PC-9 (cell line): ENCODE measurements at regions not wholly inside any gene's neighbourhood (a gene's known extent, or its start where the extent isn't known, plus 50 kb on each side); places are given as distances from the start of the nearest gene placed in this dataset.
"Not testable (repeated sequence)": the region's sequence is repeated elsewhere in the genome, so short reads cannot be mapped to it uniquely, and the experiment has no call there.

Source experiments
- CTCF ChIP-seq: fragments of 200-600 bp; sonication (generic); conservative IDR thresholded peaks from 2 replicates; pipeline ENCODE4 v1.6.1; 2017; ENCODE audit warnings: mixed run types, antibody characterized with exemption, mild to moderate bottlenecking, moderate library complexity
- EZH2 ChIP-seq: fragments of 200-600 bp; sonication (generic); IDR thresholded peaks from 2 replicates; pipeline ENCODE4 v1.8.0; 2017; ENCODE audit warnings: antibody characterized with exemption, low read depth

DNA sequence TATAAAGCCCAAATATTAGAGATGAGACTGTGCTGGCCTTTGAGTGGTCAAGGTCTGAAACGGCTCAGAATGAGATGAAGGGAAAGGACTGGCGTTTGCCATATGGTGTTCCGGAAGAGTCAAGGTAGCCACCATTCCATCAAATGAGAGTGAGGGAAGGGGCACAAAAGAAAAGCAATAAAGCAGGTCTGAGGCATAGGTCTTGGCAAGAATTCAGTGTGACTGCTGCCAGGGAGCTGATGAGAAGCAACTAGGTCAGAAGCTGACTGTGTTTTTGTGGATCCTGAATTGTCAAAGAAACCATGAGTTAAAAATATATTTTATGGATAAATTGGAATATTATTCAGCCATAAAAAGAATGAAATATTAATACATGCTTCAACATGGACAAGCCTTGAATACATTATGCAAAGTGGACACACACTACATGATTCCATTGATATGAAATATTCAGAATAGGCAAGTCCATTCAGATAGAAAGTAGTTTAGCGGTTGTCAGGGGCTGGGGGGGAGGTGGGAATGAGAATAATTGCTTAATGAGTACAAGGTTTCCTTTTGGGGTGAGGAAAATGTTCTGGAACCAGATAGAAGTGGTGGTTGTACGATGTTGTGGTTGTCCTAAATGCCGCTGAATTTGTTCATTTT is 374.6 kb downstream of the ANAPC1 start:
- TF ChIP-seq CTCF, EZH2: not testable (repeated sequence)
